ENCODE measurements at regions not wholly inside any gene's neighbourhood (a gene's known extent, or its start where the extent isn't known, plus 50 kb on each side); places are given as distances from the start of the nearest gene placed in this dataset.

GRCh38 chr15:70160267-70160666 is 62.5 kb upstream of the TLE3 start:
- peak; percentile 66 for DNase-seq (ENCODE audit: low read depth)

DNA sequence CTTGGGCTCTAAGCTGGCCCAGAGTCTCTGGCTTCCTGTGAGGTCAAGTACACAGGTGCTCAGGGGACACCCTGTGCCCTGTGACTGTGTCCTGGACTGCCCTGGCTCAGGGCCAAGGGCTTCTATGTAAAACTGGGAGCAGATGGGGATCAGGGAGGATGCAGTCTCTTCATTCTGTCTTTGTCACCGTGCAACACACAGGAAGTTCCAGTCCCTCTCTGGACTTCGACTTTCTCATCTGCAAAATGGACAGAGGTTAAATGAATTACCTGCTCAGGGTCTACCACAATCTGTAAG is 61.9 kb upstream of the TLE3 start:
- DNase-seq (ENCODE audit: low read depth) = no peak

GRCh38 chr15:70159001-70159712 is 61.4 kb upstream of the TLE3 start:
- DNase-seq (ENCODE audit: low read depth) = no peak

DNA sequence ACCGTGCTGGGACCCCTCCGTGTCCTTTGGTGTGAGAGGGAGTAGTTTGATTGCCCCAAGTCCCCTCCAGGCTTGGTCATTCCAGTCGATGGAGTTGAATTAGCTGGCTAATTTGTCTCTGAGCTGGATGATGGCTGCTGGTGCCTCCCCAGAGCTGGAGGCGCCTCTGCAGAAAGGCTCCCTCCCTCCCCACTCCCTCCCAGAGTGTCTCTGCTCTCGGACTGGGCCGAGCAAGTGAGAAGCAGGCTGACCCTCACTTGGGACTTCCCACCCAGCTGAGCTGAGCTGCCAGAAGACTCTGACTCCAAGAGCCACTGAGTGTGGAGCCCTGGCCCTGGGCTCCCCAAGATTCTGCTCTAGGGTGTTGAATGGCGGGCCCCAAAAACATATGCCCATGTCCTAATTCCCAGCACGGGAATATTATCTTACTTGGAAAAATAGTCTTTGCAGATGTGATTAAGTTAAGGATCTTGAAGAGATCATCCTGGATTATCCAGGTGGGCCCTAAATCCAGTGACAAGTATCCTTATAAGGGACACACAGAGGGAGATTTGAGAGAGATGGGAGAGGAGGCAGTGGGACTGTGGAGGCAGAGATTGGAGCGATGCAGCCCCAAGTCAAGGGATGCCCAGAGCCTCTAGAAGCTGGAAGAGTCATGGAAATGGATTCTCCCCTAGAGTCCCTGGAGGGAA is 60.7 kb upstream of the TLE3 start:
- DNase-seq (ENCODE audit: low read depth) = no peak

DNA sequence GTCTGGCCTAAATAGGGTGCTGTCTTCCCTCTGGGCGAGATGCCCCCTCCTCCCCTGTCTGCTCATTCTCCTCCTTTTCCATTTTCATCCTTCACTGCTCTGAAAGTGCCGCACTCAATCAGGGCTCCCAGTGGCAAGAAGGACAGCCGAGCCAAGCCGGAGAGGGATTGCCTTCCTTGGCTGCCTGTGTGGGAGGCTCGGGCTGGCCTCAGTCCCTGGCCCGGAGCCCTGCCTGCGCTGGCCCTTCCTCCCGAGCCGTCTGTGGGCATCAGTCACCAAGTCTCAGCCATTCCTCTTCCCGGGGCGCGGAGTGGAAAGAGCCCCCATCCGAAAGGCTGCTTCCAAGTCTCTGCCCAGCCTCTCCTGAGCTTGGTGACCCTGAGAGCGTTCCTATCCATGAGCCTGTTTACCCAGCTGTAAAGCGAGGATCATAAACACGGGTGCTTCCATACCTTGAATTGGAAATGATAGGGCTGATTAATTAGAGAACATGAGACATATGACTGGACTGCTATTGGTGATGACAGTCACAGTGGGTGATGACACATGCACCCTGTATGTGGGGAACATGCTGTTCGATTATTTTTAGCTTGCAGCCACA is 59.1 kb upstream of the TLE3 start:
- peak; percentile 57 for DNase-seq (ENCODE audit: low read depth)

GRCh38 chr15:70154718-70155347 is 57.1 kb upstream of the TLE3 start:
- no peak for DNase-seq (ENCODE audit: low read depth)

DNA sequence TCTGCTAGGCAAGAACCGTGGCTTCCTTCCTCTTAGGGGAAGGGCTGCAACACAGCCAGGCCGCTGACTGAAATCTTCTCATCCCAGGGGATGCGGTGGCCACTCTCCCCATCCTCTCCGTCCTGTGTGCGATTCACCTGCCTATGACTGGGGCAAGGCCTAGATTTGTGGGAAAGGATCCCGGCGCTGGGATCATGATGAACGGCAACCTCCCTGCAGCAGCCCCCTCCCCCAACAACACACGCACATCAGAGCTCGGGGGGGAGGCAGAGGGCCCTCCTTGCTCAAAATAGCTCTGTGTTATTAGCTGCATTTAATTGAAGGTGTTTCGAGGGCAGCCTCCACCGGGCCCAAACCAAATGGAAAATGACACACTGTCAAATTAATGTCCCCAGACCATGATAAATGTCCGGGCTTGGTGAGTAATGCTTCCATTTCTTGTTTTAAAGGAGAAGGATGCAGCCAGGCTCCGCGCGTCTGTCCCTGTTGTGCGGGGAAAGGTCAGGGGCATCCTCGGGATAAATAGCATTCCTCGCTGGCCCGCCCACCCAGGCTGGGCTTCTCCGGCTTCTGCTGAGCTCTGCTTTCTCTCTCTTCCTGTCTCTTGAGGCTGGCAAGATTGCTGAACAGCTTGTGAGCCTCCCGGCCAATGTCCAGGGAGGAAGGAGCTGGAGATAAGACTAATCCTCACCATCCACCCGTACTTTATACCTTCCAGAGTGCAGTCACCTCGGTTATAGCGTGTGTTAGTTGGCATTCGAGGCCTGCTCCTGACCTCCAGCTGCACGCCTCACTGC is 56.4 kb upstream of the TLE3 start:
- peak; percentile 35 for DNase-seq (ENCODE audit: low read depth)

DNA sequence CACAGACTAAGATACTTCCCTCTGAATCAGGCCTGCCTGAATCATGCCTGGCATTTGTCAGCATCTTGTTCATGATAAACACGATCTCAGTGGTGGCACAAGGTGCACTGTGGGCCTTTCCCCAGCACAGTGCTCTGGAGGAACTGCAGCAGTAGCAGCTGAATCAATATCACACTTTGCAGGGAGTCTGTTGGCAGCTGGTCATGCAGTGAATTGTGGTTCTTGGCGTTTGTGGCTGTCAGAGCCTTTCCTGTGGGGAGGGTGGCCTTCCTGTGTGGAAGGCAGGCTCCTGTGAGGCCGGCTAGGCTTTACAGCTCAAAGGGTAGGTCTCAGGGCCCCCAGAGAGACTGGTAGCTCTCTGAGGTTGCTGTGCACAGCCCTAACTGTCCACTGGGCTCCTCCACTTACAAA is 54.4 kb upstream of the TLE3 start:
- DNase-seq (ENCODE audit: low read depth) = peak; percentile 85

DNA sequence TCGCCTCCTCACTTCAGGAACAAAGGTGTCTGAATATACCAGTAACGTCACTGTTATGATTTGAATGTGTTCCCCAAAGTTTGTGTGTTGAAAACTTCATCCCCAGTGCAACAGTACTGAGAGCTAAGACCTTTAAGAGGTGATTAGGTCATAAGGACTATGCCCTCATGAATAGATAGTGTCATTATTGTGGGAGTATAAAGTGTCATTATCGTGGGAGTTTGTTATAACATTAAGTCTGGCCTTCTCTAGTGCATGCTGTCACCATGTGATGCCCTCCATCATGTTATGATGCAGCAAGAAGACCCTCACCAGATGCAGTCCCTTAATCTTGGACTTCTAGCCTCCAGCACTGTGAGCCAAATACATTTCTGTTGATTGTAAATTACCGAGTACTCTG is 53.7 kb upstream of the TLE3 start:
- DNase-seq (ENCODE audit: low read depth) = no peak

DNA sequence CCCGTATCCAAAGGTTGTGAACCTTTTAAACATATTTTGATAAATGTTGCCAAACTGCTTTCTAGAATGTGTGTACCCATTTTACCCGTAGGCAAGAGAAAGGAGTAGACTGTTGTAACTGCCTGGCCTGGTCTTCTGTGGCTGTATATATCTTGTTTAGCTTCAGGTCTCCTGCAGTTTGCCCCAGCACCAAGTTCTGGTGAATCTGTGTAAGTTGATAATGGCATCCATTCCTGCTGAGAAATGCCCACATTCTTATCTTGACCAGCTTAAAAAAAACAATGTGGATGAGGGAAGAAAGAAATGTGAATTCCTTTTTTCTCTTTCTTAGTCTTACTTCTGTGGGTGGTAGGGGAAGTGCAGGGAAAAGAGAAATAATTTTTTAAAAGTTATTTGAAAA is 53.3 kb upstream of the TLE3 start:
- no peak for DNase-seq (ENCODE audit: low read depth)

DNA sequence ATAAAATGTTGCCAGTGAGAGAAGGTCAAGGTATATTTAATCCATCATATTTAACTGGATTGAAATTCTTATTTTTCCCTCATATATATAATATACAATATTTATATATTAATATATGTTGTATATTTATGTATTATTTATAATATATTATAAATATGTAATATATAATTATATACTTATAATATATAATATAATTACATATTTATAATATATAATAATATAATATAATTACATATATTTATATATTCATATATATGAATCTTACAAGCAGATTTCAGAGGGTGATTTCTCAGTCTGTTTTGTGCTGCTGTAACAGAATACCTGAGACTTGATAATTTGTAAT is 52.7 kb upstream of the TLE3 start:
- DNase-seq (ENCODE audit: low read depth) = no peak

DNA sequence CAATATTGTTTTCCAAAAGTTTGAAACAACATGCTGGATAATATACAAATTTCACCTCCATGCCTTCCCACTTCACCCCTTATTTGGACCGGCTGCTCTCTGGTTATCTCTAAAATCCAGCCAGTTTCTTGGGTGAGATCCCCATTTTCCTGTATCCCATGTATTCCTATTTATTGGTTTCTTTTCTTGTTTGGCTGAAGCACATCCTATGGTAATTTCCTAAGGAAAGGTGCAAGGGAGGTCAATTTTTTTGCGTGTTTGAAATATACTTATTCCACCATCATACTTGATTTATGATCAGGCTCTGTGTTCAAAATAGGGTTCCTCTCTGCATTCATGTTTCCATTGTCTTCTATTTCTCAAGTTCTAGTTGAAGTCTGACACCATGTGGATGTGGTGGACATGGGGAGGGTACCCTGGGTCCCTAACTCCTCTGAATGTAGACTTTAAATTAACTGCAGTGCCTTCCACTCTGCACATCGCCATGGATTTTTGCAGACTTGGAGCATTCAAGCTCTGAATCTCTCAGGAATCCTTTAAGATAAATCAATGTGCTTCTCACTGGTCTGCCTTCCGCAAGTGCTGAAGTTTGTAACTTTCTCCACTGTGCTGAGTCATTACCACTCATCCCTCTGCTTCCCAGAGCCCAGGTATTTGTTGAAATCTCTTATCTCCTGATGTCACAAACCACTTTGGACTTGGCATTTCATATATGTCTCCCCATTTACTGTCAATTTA is 52.1 kb upstream of the TLE3 start:
- peak; percentile 54 for DNase-seq (ENCODE audit: low read depth)

- no peak for DNase-seq (ENCODE audit: low read depth)
Measured at GRCh38 chr15:70147778-70148177, 50.1 kb upstream of the TLE3 start.

All from Daoy (cell line).